GM18508 (cell line): ENCODE measurements at regions not wholly inside any gene's neighbourhood (a gene's known extent, or its start where the extent isn't known, plus 50 kb on each side); places are given as distances from the start of the nearest gene placed in this dataset.

ENCODE experiments used
- ATAC-seq: cut with Tn5 transposase; IDR thresholded peaks from one replicate; pipeline ENCODE4 v1.9.1; 2021; ENCODE audit warnings: moderate number of reproducible peaks; ENCODE audit not compliant: insufficient read depth, unreplicated experiment

DNA sequence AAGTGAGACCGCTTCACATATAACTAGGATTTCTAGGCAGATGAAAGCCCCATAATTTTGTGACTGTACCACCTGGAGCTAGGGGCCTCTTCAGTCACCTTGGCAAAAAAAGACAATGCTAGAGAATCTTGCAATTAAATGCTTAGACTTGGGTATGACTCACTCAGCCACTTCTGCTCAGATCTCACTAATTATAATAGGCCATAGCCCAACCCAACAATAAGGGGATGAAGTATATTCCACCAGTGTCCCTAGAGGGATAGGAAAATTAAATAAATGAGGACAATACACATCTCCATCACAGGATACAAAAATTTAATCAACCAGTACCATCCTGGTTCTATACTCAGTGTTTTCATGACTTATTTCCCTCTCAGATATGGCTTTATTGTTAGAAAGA is 1079.9 kb upstream of the C9orf72 start:
- ATAC-seq: no peak

DNA sequence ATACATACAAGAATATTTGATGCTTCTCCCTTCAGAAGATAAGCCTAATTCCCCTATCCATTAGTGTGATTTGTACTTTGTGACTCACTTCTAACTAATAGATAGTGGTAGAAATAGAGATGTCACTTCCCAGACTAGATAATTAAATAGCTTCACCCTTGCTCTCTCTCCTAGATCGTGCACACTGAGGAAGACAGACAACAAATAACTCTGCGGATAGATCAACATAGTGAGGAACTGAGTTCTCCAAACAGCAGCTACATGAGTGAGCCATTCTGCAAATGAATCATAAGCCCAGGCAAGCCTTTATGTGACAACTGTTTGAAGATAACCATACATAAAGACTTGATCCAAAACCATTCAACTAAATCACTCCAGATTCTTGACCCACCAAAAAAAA is 1083.4 kb upstream of the C9orf72 start:
- no peak for ATAC-seq

DNA sequence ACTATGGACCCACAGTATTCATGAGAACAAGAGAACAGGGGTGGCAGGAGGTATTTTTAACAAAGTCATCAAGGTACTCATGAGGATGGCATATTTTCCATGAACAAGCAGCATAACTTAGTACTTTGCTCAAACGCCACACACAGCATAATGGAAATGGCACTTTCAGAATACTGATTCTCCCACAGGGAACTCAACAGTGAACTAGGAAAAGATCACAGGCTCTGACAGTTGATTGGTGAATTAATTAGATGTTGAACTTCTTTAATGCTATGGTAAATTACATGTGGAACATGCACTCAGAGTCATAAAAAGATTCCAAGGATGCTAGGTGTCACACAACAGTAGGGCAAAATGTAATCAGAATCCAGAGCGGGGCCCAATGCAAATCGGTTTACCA is 1088.6 kb upstream of the C9orf72 start:
- no peak for ATAC-seq

GRCh38 chr9:28662675-28663074 is 1089.4 kb upstream of the C9orf72 start:
- ATAC-seq: no peak

DNA sequence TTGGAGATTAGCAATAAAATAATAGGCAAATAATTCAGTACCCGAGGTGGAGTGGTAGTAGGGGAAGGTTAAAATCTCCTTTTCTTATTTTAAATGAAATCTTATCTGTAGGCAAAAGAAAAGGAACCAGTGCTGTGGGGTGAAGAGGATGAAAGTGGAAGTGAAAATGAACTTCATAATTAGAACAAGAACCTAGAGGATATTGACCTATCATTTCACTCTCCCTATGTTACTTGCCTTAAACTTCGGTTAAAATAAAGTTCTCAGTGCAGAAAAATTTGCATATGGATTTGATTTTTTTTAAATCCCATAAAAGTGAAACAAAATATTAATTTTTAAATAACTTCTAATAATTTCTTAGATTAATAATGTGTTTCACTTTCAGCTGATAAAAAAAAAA is 1094.9 kb upstream of the C9orf72 start:
- no peak for ATAC-seq

DNA sequence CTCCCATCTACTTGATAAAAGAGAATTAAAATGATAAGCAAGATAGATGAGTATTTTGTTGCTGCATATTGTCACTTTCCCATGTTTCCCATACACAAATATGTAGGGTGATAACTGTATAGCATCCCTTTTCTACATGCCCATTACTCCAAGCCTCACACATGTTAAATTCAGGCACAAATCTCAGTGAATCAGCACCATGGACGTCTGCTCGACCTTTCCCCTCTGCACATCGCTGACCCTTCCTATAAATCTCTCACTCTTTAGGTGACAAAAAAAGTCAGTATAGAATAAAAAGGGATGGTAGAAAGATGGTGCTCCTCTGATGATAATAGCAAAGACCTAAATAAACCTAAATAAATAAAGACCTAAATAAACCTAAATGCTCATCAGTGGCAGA is 1097.7 kb upstream of the C9orf72 start:
- ATAC-seq: no peak

DNA sequence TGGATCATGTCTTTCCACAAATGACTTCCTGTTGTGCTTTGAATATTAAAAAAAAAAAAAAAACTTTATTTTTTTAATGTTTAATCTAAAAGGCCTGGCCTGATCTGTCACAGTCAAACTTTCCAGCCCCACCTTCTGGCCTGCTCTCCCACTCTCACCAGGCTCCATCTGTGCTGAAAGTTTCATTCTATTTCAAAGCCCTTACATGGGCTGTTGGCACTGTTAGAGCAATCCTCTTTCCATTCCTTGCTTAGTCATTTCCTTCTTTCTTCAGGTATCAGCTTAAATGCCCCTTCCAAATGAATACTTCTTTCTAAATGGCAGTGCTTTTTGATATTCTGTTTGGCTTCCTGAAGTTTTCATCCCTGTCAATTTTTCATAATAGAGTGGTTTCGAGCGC is 1104.8 kb upstream of the C9orf72 start:
- no peak for ATAC-seq

- ATAC-seq: no peak
Measured at GRCh38 chr9:28688172-28688571, 1114.9 kb upstream of the C9orf72 start.

DNA sequence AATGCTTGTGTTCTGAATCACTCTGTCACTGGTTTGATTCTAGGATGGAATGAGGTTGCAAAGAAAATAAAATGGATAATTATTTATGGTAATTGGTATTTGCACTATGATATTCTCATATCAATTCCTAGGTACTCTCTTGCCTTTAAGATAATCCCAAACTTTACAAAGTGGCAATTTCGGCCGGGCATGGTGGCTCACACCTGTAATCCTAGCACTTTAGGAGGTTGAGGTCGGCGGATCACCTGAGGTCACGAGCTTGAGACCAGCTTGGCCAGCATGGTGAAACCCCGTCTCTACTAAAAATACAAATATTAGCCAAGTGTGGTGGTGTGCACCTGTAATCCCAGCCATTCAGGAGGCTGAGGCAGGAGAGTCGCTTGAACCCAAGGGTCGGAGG is 1118.7 kb upstream of the C9orf72 start:
- no peak for ATAC-seq

DNA sequence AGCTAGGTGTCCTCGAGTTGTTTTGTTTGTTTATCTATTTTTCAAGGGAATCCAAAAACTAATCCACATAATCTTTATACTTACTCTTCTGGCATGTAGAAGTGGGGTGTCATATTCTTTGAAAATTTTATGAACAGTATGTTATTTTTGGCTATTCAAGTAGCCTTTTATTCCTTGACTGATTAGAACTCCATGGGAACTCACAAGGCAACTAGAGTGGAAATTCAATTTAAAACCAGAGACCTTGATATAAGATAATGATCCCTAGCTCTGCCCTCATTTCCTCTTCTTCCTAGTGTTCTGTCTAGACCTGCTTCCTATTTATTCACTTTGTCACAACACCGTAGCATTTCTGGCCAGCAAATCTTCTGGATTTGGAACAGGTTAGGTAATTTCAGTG is 1123.7 kb upstream of the C9orf72 start:
- ATAC-seq: no peak

DNA sequence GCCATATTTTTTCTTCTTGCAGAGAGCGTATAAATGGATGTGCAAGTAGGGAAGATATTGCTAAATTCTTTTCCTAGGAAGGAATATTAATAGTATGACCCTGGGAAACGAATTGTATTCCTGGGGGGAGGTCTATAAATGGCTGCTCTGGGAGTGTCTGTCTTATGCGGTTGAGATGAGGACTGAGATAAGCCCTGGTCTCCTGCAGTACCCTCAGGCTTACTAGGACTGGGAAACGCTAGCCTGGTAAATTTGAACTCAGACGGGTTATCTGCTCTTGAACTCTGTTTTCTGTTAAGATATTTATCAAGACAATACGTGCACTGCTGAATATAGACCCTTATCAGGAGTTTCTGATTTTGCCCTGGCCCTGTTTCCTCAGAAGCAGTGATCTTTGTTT is 1126.4 kb upstream of the C9orf72 start:
- ATAC-seq: no peak

- no peak for ATAC-seq
Measured at GRCh38 chr9:28707616-28708015, 1134.3 kb upstream of the C9orf72 start.

DNA sequence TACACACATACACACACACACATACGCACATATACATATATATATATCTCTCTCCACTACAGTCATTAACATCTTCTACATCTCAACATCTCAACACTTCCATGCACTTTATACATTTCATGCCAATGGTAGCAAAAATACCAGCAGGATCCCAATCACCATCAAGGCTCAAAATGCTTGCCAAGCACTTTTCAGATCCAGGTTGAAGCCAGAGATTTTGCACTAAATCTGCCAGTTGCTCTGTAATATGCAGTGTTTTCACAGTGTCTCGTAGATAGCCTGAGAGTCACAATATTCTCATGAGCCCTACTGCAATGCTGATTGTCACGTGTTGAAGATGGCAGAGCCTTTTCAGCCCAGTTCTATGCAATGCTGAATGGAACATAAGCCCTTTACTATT is 1140.9 kb upstream of the C9orf72 start:
- ATAC-seq: no peak

GRCh38 chr9:28718226-28718625 is 1144.9 kb upstream of the C9orf72 start:
- ATAC-seq: no peak

DNA sequence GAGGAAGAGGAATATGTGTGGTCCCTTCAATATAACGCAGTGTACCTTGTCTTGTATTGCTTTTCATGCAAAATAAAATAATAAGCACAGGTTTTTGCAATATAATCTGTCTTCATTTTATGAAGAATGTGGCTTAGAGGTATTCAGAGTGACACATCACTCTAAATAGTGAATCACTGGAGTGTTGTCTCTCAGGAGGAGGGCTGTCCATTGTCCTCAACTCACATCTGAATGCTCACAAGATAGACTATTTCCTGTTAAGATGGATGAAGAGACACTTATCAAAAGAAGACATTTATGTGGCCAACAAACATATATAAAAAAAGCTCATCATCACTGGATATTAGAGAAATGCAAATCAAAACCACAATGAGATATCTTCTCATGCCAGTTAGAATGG is 1147.5 kb upstream of the C9orf72 start:
- no peak for ATAC-seq

DNA sequence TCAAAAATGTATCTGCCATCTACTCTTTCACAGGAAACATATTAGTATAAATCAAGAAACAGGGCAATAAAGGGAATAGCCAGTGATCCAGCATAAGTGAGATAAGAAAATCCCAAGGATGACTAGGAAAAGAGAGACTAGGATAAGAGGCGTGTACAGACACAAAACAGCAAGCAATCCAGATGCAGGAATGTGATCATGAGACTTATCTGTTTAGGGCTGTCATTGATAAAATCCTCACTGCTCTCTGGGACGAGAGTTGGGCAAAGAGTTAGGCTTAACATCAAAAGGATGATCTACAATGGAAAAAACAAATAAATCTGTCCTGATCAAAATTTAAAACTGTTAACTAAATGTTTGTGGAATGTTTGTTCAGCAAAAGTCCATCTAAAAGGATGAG is 1156.8 kb upstream of the C9orf72 start:
- no peak for ATAC-seq

GRCh38 chr9:28735738-28736342 is 1162.6 kb upstream of the C9orf72 start:
- ATAC-seq: no peak

GRCh38 chr9:28741459-28741858 is 1168.2 kb upstream of the C9orf72 start:
- ATAC-seq: no peak

- ATAC-seq: no peak
Measured at GRCh38 chr9:28747351-28747985, 1174.2 kb upstream of the C9orf72 start.

DNA sequence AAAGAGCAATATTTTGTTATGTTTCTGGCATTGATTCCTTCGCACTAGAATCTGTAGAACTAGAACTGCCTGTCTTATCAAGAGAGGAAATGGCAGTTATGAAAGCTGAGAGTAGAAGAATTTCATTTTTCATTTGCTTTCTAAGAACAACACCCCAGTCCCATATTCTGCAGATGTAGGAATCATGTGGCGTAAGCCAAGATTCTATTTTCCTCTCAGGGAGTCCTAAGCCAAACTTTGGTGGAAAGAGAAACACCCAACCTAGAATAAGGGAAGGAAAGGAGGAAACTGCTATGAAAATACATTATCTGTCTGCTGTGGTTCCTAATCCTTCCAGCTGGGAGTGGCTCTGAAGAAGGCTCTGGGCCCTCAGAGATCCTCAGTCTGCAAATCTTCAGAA is 1176.9 kb upstream of the C9orf72 start:
- ATAC-seq: no peak

DNA sequence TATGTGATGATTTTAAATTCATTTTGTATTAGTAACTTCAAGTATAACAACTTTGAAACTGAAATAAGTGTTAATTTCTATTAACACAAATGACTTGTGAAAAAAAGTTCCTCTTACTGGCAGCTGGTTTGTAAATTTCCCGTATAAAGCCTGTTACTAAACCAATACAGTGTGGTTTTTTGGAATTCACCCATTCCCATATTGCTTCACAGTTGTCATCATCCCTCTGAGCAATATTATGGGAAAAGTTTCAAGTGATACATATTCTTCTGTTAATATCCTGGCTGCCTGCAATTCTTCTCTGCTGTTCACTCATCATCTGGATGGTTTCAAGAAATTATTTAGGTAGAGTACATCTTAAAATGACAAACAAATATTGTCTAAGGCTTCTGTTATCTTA is 1185.1 kb upstream of the C9orf72 start:
- no peak for ATAC-seq

DNA sequence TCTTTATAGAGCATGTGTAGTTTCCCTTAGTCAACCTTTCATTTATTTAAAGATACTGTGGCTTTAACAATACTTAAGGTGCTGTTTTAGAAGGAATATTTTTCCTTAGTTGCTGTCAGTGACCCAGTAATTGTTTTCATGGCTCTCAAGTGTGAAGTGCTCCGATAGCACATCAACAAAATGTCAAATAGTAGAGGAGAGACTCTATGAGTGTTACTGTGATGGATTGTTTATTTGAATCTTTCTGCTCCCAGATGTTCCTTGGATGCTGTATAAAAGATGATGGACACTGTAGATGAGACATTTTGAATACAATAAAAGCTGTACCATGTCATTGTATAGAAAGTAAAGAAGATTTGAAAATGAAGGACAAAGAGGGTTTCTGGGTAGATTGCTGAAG is 1185.7 kb upstream of the C9orf72 start:
- ATAC-seq: no peak

GRCh38 chr9:28762167-28762566 is 1188.9 kb upstream of the C9orf72 start:
- no peak for ATAC-seq
